Ammon's horn (tissue), 1 donor: ENCODE measurements at regions not wholly inside any gene's neighbourhood (a gene's known extent, or its start where the extent isn't known, plus 50 kb on each side); places are given as distances from the start of the nearest gene placed in this dataset.

Source experiments
- DNase-seq: peaks from one replicate; pipeline ENCODE4 v3.0.0-alpha.2; 2016; ENCODE audit warnings: low spot score

GRCh38 chr15:54719325-54719724 is 477.4 kb downstream of the RSL24D1 start:
- DNase-seq, result no peak

GRCh38 chr15:54707805-54708752 is 488.7 kb downstream of the RSL24D1 start:
- DNase-seq, result no peak

GRCh38 chr15:54687628-54688027 is 509.1 kb downstream of the RSL24D1 start:
- no peak for DNase-seq
